ENCODE measurements at regions not wholly inside any gene's neighbourhood (a gene's known extent, or its start where the extent isn't known, plus 50 kb on each side); places are given as distances from the start of the nearest gene placed in this dataset.

GRCh38 chr11:11740073-11740702 lies 101.6 kb upstream of the USP47 start:
- no peak for TF ChIP-seq CTCF (IDR thresholded peaks at IDR 0.05)
- TF ChIP-seq POLR2A (IDR thresholded peaks at IDR 0.05): no peak

All from esophagus squamous epithelium (tissue), 4 donors.